ENCODE measurements at regions not wholly inside any gene's neighbourhood (a gene's known extent, or its start where the extent isn't known, plus 50 kb on each side); places are given as distances from the start of the nearest gene placed in this dataset.

DNA sequence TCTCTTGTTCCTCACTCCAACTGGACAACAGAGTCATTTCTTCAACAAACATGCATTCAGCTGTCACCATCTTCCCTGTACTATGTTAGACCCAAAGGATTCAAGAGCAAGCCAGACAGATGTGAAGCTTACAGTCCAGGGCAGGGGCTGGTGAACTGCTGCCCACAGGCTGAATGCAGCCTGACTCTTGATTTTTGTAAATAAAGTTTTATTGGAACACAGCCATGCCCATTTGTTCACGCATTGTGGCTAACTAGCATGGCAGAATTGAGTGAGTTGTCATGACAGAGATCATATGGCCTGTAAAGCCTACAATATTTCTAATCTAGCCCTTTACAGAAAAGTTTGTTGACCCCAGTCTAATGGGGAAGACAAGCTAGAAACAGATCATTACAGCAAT lies 208.7 kb downstream of the EMX2 start:
- H3K4me3 ChIP-seq (ENCODE audit: control insufficient read depth, low read depth, low read length), result no peak overlapping the region
- TF ChIP-seq, protein P1, sequence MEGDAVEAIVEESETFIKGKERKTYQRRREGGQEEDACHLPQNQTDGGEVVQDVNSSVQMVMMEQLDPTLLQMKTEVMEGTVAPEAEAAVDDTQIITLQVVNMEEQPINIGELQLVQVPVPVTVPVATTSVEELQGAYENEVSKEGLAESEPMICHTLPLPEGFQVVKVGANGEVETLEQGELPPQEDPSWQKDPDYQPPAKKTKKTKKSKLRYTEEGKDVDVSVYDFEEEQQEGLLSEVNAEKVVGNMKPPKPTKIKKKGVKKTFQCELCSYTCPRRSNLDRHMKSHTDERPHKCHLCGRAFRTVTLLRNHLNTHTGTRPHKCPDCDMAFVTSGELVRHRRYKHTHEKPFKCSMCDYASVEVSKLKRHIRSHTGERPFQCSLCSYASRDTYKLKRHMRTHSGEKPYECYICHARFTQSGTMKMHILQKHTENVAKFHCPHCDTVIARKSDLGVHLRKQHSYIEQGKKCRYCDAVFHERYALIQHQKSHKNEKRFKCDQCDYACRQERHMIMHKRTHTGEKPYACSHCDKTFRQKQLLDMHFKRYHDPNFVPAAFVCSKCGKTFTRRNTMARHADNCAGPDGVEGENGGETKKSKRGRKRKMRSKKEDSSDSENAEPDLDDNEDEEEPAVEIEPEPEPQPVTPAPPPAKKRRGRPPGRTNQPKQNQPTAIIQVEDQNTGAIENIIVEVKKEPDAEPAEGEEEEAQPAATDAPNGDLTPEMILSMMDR (IDR thresholded peaks at IDR 0.05; ENCODE audit: control insufficient read depth, insufficient read depth, low read depth, low read length, missing control alignments), result no peak

GRCh38 chr10:117752103-117752502 lies 209.6 kb downstream of the EMX2 start:
- DNase-seq (ENCODE audit: low read depth), result no peak
- no peak overlapping the region for H3K4me3 ChIP-seq (ENCODE audit: control insufficient read depth, low read depth, low read length)
- TF ChIP-seq, protein P1 (IDR thresholded peaks at IDR 0.05; ENCODE audit: control insufficient read depth, insufficient read depth, low read depth, low read length, missing control alignments), result no peak

More for the DNA sequence above, 208.7 kb downstream of the EMX2 start:
- no peak for DNase-seq (ENCODE audit: low read depth)

- TF ChIP-seq, protein P1 (IDR thresholded peaks at IDR 0.05; ENCODE audit: control insufficient read depth, insufficient read depth, low read depth, low read length, missing control alignments), result no peak
- DNase-seq (ENCODE audit: low read depth), result no peak
- no peak overlapping the region for H3K4me3 ChIP-seq (ENCODE audit: control insufficient read depth, low read depth, low read length)
These were observed 212.5 kb downstream of the EMX2 start for GRCh38 chr10:117754770-117755658.

GRCh38 chr10:117755659-117756014 lies 213.1 kb downstream of the EMX2 start:
- no peak for DNase-seq (ENCODE audit: low read depth)
- TF ChIP-seq, protein P1 (IDR thresholded peaks at IDR 0.05; ENCODE audit: control insufficient read depth, insufficient read depth, low read depth, low read length, missing control alignments), result no peak
- H3K4me3 ChIP-seq (ENCODE audit: control insufficient read depth, low read depth, low read length), result no peak overlapping the region

- TF ChIP-seq, protein P1 (IDR thresholded peaks at IDR 0.05; ENCODE audit: control insufficient read depth, insufficient read depth, low read depth, low read length, missing control alignments), result no peak
- H3K4me3 ChIP-seq (ENCODE audit: control insufficient read depth, low read depth, low read length), result no peak overlapping the region
- DNase-seq (ENCODE audit: low read depth), result no peak
These were observed 214.7 kb downstream of the EMX2 start for GRCh38 chr10:117757086-117757720.

GRCh38 chr10:117759266-117759665 lies 216.7 kb downstream of the EMX2 start:
- TF ChIP-seq, protein P1 (IDR thresholded peaks at IDR 0.05; ENCODE audit: control insufficient read depth, insufficient read depth, low read depth, low read length, missing control alignments), result no peak
- H3K4me3 ChIP-seq (ENCODE audit: control insufficient read depth, low read depth, low read length), result no peak overlapping the region
- DNase-seq (ENCODE audit: low read depth), result no peak
